Neural cell (in vitro differentiated cells): ENCODE measurements at regions not wholly inside any gene's neighbourhood (a gene's known extent, or its start where the extent isn't known, plus 50 kb on each side); places are given as distances from the start of the nearest gene placed in this dataset.

Source experiments
- H2AFZ ChIP-seq: fragments of 200-600, 300-800 bp; sonication (generic), shearing (Covaris generic); 2 replicates; pipeline ENCODE4 v1.6.0; 2014; ENCODE audit warnings: low read depth, mild to moderate bottlenecking, antibody characterized with exemption, low read length, moderate library complexity
- H3F3A ChIP-seq: fragments of 200-600 bp; shearing (Covaris generic); 2 replicates; pipeline ENCODE4 v1.6.1; 2016; ENCODE audit warnings: mild to moderate bottlenecking, moderate library complexity, mixed read lengths, antibody characterized with exemption, low read length; ENCODE audit not compliant: insufficient read depth, poor library complexity, severe bottlenecking
- H3K27ac ChIP-seq: fragments of 200-600, 300-800 bp; sonication (generic), shearing (Covaris generic); 2 replicates; pipeline ENCODE4 v1.5.1; 2014; ENCODE audit warnings: mild to moderate bottlenecking, low read length, moderate library complexity
- H3K27me3 ChIP-seq: fragments of 300-800, 200-600 bp; sonication (generic), shearing (Covaris generic); 2 replicates; pipeline ENCODE4 v1.6.0; 2014; ENCODE audit warnings: mild to moderate bottlenecking, low read depth, low read length, moderate library complexity; ENCODE audit not compliant: insufficient read depth
- H3K36me3 ChIP-seq: fragments of 300-800, 200-600 bp; sonication (generic), shearing (Covaris generic); 2 replicates; pipeline ENCODE4 v1.5.1; 2014; ENCODE audit warnings: mild to moderate bottlenecking, antibody characterized with exemption, low read length, moderate library complexity; ENCODE audit not compliant: insufficient read depth
- H3K4me2 ChIP-seq: fragments of 300-800, 200-600 bp; sonication (generic), shearing (Covaris generic); 2 replicates; pipeline ENCODE4 v1.6.0; 2014; ENCODE audit warnings: mild to moderate bottlenecking, low read length
- H3K4me3 ChIP-seq: fragments of 300-800, 200-600 bp; sonication (generic), shearing (Covaris generic); 2 replicates; pipeline ENCODE4 v1.5.1; 2014; ENCODE audit warnings: mild to moderate bottlenecking, low read length, moderate library complexity
- H3K79me2 ChIP-seq: fragments of 200-600 bp; shearing (Covaris generic); replicated peaks from 2 replicates; pipeline ENCODE4 v1.6.0; 2014; ENCODE audit warnings: mild to moderate bottlenecking, low read length, moderate library complexity; ENCODE audit not compliant: insufficient read depth
- H3K9ac ChIP-seq: fragments of 300-800, 200-600 bp; sonication (generic), shearing (Covaris generic); 2 replicates; pipeline ENCODE4 v1.6.1; 2016; ENCODE audit warnings: mild to moderate bottlenecking, low read length, mixed read lengths
- H3K9me2 ChIP-seq: fragments of 200-600 bp; shearing (Covaris generic); 2 replicates; pipeline ENCODE4 v1.6.1; 2016; ENCODE audit warnings: mild to moderate bottlenecking, low read length, mixed read lengths; ENCODE audit not compliant: insufficient read depth
- H3K9me3 ChIP-seq: fragments of 200-600, 300-800 bp; sonication (generic), shearing (Covaris generic); 2 replicates; pipeline ENCODE4 v1.6.1; 2016; ENCODE audit warnings: mild to moderate bottlenecking, mixed run types, low read length, moderate library complexity, mixed read lengths
- H4K20me1 ChIP-seq: fragments of 200-600 bp; shearing (Covaris generic); 2 replicates; pipeline ENCODE4 v1.6.1; 2016; ENCODE audit warnings: mild to moderate bottlenecking, mixed run types; ENCODE audit not compliant: insufficient read depth
- CTCF ChIP-seq: fragments of 450-650 bp; IDR thresholded peaks from 2 replicates; pipeline ENCODE4 v1.5.1; 2014; ENCODE audit warnings: antibody characterized with exemption, mild to moderate bottlenecking, moderate library complexity; ENCODE audit not compliant: poor library complexity, severe bottlenecking
- EP300 ChIP-seq: fragments of 450-650 bp; conservative IDR thresholded peaks from 2 replicates; pipeline ENCODE4 v1.6.1; 2014; ENCODE audit warnings: antibody characterized with exemption, mild to moderate bottlenecking, moderate library complexity; ENCODE audit not compliant: poor library complexity, severe bottlenecking
- EZH2 ChIP-seq: fragments of 200-600, 300-800 bp; shearing (Covaris generic), sonication (generic); IDR thresholded peaks from 2 replicates; pipeline ENCODE4 v1.6.1; 2014; ENCODE audit warnings: antibody characterized with exemption, low read length, borderline replicate concordance, mild to moderate bottlenecking; ENCODE audit not compliant: insufficient read depth, poor library complexity, severe bottlenecking
- MXI1 ChIP-seq: fragments of 450-650 bp; conservative IDR thresholded peaks from 2 replicates; pipeline ENCODE4 v1.6.1; 2014; ENCODE audit warnings: antibody characterized with exemption, mild to moderate bottlenecking; ENCODE audit not compliant: poor library complexity, severe bottlenecking
- POLR2AphosphoS5 ChIP-seq: IDR thresholded peaks from 2 replicates; pipeline ENCODE4 v1.6.1; 2012
- RAD21 ChIP-seq: fragments of 450-650 bp; conservative IDR thresholded peaks from 2 replicates; pipeline ENCODE4 v1.6.1; 2014; ENCODE audit warnings: antibody characterized with exemption, mild to moderate bottlenecking, moderate library complexity
- REST ChIP-seq: IDR thresholded peaks from 2 replicates; pipeline ENCODE4 v1.6.1; 2012; ENCODE audit warnings: borderline replicate concordance
- SMC3 ChIP-seq: fragments of 450-650 bp; conservative IDR thresholded peaks from 2 replicates; pipeline ENCODE4 v1.6.1; 2014; ENCODE audit warnings: antibody characterized with exemption, mild to moderate bottlenecking, moderate library complexity; ENCODE audit not compliant: poor library complexity
- TAF1 ChIP-seq: IDR thresholded peaks from 2 replicates; pipeline ENCODE4 v1.6.1; 2012; ENCODE audit warnings: low read depth

- Histone ChIP-seq H3K4me2 (no peak overlapping the region), H2AFZ (no peak overlapping the region), H3K27ac (no peak overlapping the region), H3K9ac (no peak overlapping the region), H3K9me3 (no peaks in the 10 kb centered on the region), H3K79me2 (no peaks in the 10 kb centered on the region), H3K4me3 (no peak overlapping the region), H3K27me3 (no peaks in the 10 kb centered on the region), H3K9me2 (no peaks in the 10 kb centered on the region), H3F3A (no peaks in the 10 kb centered on the region), H4K20me1 (no peaks in the 10 kb centered on the region), H3K36me3 (no peaks in the 10 kb centered on the region)
- TF ChIP-seq CTCF (no peak), SMC3 (no peak), TAF1 (no peak), RAD21 (no peak), POLR2AphosphoS5 (no peak), EZH2 (no peak), EP300 (no peak), REST (no peak), MXI1 (no peak)
Measured at GRCh38 chr3:170703121-170703588, 117.3 kb upstream of the SLC7A14 start.

- Histone ChIP-seq H2AFZ (no peak overlapping the region), H3K9ac (no peak overlapping the region), H3K9me2 (no peaks in the 10 kb centered on the region), H3K27ac (no peak overlapping the region), H3F3A (no peaks in the 10 kb centered on the region), H3K79me2 (no peaks in the 10 kb centered on the region), H3K9me3 (no peaks in the 10 kb centered on the region), H3K36me3 (no peaks in the 10 kb centered on the region), H3K27me3 (no peaks in the 10 kb centered on the region), H3K4me2 (no peak overlapping the region), H3K4me3 (no peak overlapping the region), H4K20me1 (no peaks in the 10 kb centered on the region)
- TF ChIP-seq EZH2 (no peak), EP300 (no peak), CTCF (no peak), MXI1 (no peak), POLR2AphosphoS5 (no peak), RAD21 (no peak), REST (no peak), SMC3 (no peak), TAF1 (no peak)
Measured at GRCh38 chr3:170701696-170702678, 116.1 kb upstream of the SLC7A14 start.
